HG02610 (cell line): ENCODE measurements at regions not wholly inside any gene's neighbourhood (a gene's known extent, or its start where the extent isn't known, plus 50 kb on each side); places are given as distances from the start of the nearest gene placed in this dataset.
"Not testable (repeated sequence)": the region's sequence is repeated elsewhere in the genome, so short reads cannot be mapped to it uniquely, and the experiment has no call there.

Experiments
- ATAC-seq: cut with Tn5 transposase; IDR thresholded peaks from one replicate; pipeline ENCODE4 v1.9.1; 2021; ENCODE audit warnings: mild to moderate bottlenecking, moderate library complexity; ENCODE audit not compliant: unreplicated experiment

- no peak for ATAC-seq
These were observed 201.5 kb upstream of the KLF3 start for GRCh38 chr4:38462367-38463055.

DNA sequence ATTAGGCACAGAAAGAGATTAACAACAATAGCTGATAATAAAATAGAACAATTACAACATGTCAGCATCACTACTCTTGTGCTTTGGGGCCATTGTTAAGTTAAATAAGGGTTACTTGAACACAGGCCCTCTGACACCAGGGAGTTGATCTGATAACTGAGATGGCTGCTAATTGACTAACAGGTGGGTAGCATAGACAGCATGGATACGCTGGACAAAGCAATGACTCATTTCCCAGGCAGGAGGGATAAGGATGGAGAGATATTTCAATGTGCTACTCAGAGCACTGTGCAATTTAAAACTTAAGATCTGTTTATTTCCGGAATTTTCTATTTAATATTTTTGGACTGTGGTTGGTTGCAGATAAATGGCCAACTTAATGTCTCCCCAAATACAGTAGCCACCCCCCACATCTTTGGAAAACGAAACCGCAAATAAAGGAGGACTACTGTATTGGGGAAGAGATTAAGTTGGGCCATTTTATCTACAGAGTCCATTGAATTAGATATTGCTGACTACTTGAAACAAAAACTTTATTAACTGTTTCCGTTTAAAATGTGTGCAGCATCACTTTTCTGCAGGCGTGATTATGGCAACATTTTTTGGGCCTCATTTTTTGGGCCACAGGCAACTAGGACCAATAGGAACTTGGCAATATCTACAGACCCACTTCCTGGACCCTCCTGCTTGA, 200.6 kb upstream of the KLF3 start:
- ATAC-seq = no peak

DNA sequence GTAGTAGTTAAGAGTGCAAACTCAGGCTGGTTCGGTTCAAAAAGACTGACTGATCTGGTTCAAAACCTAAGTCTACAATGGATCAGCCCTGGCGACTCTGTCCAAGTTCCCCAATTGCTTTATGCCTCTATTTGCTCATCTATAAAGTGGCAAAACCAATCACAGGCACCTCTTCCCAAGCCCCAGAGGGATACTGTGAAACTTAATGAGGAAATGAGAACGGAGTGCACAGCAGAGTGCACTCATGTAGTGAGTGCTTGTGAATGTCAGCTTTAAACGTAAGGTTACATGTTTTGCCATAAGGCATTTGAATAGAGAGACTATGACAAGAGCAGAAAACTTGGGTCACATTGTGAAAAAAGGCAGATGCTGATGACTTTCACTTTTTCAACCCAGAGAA, 199.7 kb upstream of the KLF3 start:
- ATAC-seq = no peak

DNA sequence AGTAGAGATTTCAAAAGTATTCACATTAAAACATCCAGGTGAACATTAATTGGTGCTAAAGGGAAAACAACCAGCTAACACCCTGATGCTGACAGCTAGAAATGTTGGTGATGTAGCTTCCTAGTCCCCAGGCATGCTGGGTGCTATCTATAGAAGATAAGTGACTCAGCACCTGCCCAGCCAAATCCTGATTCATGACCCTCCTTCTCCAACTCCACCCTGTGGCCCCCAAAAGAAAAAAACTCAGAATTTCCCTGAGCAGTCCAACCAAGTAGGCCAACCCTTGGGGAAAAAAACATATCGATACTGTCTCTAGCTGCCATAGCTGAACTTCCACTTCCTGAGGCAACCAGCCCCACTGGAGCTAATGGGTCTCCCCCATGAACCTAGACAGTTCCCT, 197.6 kb upstream of the KLF3 start:
- no peak for ATAC-seq

GRCh38 chr4:38467296-38467695, 196.7 kb upstream of the KLF3 start:
- ATAC-seq = no peak

- ATAC-seq = no peak
These were observed 195.6 kb upstream of the KLF3 start for GRCh38 chr4:38468339-38468866.

DNA sequence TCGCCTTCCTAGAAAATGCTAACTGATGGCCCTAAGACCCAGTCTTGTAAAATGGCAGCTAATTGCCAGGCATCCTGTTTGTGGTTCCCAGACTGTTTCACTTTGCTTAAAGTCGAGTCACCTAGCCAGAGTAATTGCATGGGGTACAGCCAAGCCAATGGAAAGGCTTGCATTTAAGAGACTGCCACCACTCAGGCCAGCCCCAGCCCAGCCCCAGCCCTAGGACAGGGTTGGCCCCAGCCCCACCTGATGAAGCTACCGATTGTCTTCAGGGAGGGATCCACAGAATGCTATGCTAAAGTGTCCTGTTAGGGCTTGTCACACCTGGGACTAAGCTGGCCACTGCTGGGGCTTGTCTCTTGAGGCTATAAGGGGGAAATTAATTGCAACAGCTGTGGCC, 194.6 kb upstream of the KLF3 start:
- ATAC-seq = no peak

- ATAC-seq = no peak
These were observed 193.2 kb upstream of the KLF3 start for GRCh38 chr4:38470735-38471262.

DNA sequence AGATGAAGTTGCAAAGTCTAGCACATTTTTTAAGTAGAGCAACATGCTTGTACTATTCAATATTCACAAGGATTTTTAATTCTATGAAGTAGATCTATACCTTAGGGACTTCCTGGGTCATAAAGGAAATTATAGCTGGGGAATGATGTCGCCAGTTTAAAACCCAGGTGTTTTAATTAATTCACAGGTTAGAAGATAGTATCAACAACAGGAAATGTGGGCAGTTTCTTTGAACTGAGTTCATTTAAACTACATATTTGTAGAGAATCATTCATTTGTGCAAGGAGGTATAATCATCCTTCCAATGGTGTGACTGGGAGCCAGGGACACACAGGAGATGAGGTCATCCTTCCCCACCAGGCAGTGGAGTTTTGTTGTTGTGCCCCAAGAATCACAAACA, 181.3 kb upstream of the KLF3 start:
- ATAC-seq = no peak

GRCh38 chr4:38483628-38484027, 180.4 kb upstream of the KLF3 start:
- not testable (repeated sequence) for ATAC-seq

GRCh38 chr4:38489011-38489861, 174.8 kb upstream of the KLF3 start:
- ATAC-seq = no peak

- no peak for ATAC-seq
These were observed 173.9 kb upstream of the KLF3 start for GRCh38 chr4:38489924-38490639.

DNA sequence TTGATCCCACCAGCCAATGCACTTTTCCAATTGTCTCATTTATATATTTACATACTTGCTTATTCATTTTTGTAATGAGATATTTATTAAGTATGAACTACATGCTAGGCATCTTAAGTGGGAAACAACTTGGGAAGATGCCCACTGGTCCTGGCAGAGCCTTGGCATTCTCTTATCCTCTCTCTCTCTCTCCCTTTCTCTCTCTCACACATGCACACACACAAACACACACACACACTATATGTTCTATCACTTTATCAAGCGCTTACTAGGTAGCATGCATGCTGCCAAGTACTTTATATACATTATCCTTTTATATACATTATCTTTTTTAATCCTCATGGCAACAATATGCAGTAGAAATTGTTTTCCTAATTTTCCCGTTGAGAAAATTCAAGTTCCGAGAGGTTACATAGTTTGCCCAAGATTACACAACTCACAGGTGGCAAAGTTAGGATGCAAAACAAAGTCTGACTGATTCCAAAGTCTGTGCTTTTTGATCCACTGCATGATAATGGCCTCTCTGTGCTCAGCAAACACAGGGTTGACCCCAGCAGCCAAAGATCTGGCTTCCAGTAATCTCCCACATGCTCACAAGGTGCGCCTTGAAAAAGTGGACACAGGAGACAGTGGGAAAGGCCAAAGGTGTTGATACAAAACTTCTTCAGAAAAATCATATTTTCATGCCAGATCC, 173.1 kb upstream of the KLF3 start:
- no peak for ATAC-seq

GRCh38 chr4:38491854-38492478, 172.0 kb upstream of the KLF3 start:
- ATAC-seq = no peak

- no peak for ATAC-seq
These were observed 170.9 kb upstream of the KLF3 start for GRCh38 chr4:38493066-38493465.

DNA sequence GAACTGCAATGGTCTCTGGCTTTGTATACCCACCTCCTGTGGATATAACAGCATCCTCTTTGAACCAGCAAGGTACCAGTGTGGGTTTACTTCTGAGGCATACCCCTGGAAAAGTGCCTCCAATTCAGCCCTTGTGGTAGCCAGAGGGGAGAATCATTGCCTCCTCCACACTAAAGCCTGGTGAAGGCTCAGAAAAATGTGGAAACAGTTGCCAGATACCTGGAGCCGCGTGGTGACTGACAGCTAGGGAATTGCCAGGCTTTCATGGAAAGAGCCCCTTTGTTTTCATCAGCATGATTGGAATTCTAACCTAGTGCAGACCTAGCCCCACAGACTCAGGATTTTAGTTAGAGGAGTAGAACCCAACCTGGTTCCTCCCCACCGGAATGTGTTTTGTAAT, 168.6 kb upstream of the KLF3 start:
- no peak for ATAC-seq

- ATAC-seq = no peak
These were observed 166.9 kb upstream of the KLF3 start for GRCh38 chr4:38497121-38497520.

- ATAC-seq = no peak
These were observed 164.9 kb upstream of the KLF3 start for GRCh38 chr4:38499101-38499500.

GRCh38 chr4:38500433-38500832, 163.6 kb upstream of the KLF3 start:
- no peak for ATAC-seq

DNA sequence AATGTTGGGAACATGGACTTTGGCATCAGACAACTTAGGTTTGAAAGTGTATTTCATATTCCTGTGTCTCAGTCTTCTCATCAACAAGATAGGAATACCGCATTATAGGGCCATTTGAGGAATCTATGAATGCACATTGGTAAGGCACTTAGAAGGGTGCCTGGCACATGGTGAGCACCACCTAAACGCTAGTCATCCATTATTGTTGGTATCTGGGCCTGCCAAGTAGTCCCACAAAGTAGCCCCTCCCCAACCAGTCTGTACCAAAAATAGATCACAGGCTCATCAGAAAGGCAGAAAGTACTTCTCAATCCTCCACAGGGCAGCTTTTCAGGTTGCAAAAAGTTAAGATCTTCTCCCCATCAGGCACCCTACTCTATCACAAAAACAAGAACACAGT, 162.3 kb upstream of the KLF3 start:
- ATAC-seq = no peak
